ENCODE measurements at regions not wholly inside any gene's neighbourhood (a gene's known extent, or its start where the extent isn't known, plus 50 kb on each side); places are given as distances from the start of the nearest gene placed in this dataset.

GRCh38 chr18:27668158-27668557 lies 483.1 kb upstream of the CHST9 start:
- no peaks in the 10 kb centered on the region for H3K36me3 Mint-ChIP-seq (ENCODE audit: low read depth)
- intact Hi-C loops (cut with micrococcal nuclease): no loop called here
- ChIA-PET POLR2A (no interaction called here), CTCF (no interaction called here)
- DNase-seq: no peak
- no peak for TF ChIP-seq CTCF (IDR thresholded peaks at IDR 0.05)
- no peaks in the 10 kb centered on the region for H3K27me3 Mint-ChIP-seq
- ATAC-seq: no peak
- no peak overlapping the region for H3K27ac Mint-ChIP-seq
- H3K4me1 Mint-ChIP-seq (ENCODE audit: low read depth): no peaks in the 10 kb centered on the region
- H3K4me3 Mint-ChIP-seq: no peak overlapping the region
- no peaks in the 10 kb centered on the region for H3K9me3 Mint-ChIP-seq

GRCh38 chr18:27667064-27667463 lies 482.0 kb upstream of the CHST9 start:
- DNase-seq (no peak), ATAC-seq (no peak)
- CTCF ChIA-PET: no interaction called here
- Mint-ChIP-seq H3K4me3 (no peak overlapping the region), H3K27ac (no peak overlapping the region), H3K36me3 (ENCODE audit: low read depth) (no peaks in the 10 kb centered on the region), H3K9me3 (peaks cover 1% of the 10 kb centered on the region), H3K27me3 (no peaks in the 10 kb centered on the region), H3K4me1 (ENCODE audit: low read depth) (no peaks in the 10 kb centered on the region)
- intact Hi-C loops (cut with micrococcal nuclease): no loop called here
- no peak for TF ChIP-seq CTCF (IDR thresholded peaks at IDR 0.05)
- POLR2A ChIA-PET: no interaction called here

- TF ChIP-seq CTCF (IDR thresholded peaks at IDR 0.05): no peak
- Mint-ChIP-seq H3K36me3 (ENCODE audit: low read depth) (no peaks in the 10 kb centered on the region), H3K27ac (no peak overlapping the region), H3K27me3 (no peaks in the 10 kb centered on the region), H3K4me1 (ENCODE audit: low read depth) (no peaks in the 10 kb centered on the region), H3K4me3 (no peak overlapping the region), H3K9me3 (peaks cover 1% of the 10 kb centered on the region)
- ATAC-seq: no peak
- intact Hi-C loops (cut with micrococcal nuclease): no loop called here
- DNase-seq: no peak
- POLR2A ChIA-PET: no interaction called here
- CTCF ChIA-PET: interaction anchor here (0.8 kb wide), 1 partner anchor 451 kb away, joined by 3 read pairs; no protein-coding TSS in a partner anchor
Observed at GRCh38 chr18:27666016-27666415, 480.9 kb upstream of the CHST9 start.

GRCh38 chr18:27665264-27665799 lies 480.2 kb upstream of the CHST9 start:
- no peak overlapping the region for H3K27ac Mint-ChIP-seq
- no peak for DNase-seq
- peaks cover 1% of the 10 kb centered on the region for H3K9me3 Mint-ChIP-seq
- no peaks in the 10 kb centered on the region for H3K4me1 Mint-ChIP-seq (ENCODE audit: low read depth)
- ATAC-seq: no peak
- no peaks in the 10 kb centered on the region for H3K36me3 Mint-ChIP-seq (ENCODE audit: low read depth)
- H3K4me3 Mint-ChIP-seq: no peak overlapping the region
- ChIA-PET CTCF (interaction anchor here (0.8 kb wide), 1 partner anchor 451 kb away, joined by 3 read pairs; no protein-coding TSS in a partner anchor), POLR2A (no interaction called here)
- no peaks in the 10 kb centered on the region for H3K27me3 Mint-ChIP-seq
- intact Hi-C loops (cut with micrococcal nuclease): no loop called here
- TF ChIP-seq CTCF (IDR thresholded peaks at IDR 0.05): no peak

GRCh38 chr18:27662949-27663348 lies 477.8 kb upstream of the CHST9 start:
- no peak for TF ChIP-seq CTCF (IDR thresholded peaks at IDR 0.05)
- ATAC-seq: no peak
- intact Hi-C loops (cut with micrococcal nuclease): no loop called here
- POLR2A ChIA-PET: no interaction called here
- H3K27me3 Mint-ChIP-seq: no peaks in the 10 kb centered on the region
- peaks cover 1% of the 10 kb centered on the region for H3K9me3 Mint-ChIP-seq
- H3K4me1 Mint-ChIP-seq (ENCODE audit: low read depth): no peaks in the 10 kb centered on the region
- no peaks in the 10 kb centered on the region for H3K36me3 Mint-ChIP-seq (ENCODE audit: low read depth)
- DNase-seq: no peak
- H3K4me3 Mint-ChIP-seq: no peak overlapping the region
- CTCF ChIA-PET: no interaction called here
- no peak overlapping the region for H3K27ac Mint-ChIP-seq

All from activated CD8-positive, alpha-beta T cell treated with anti-CD3 and anti-CD28 coated beads for 36 hours (primary cell).